HEK293T (cell line): ENCODE measurements at regions not wholly inside any gene's neighbourhood (a gene's known extent, or its start where the extent isn't known, plus 50 kb on each side); places are given as distances from the start of the nearest gene placed in this dataset.

Experiments
- ARNT ChIP-seq: fragments of 450-650 bp; IDR thresholded peaks from 2 replicates; pipeline ENCODE4 v1.6.1; 2017; ENCODE audit warnings: mild to moderate bottlenecking
- BHLHE40 ChIP-seq: fragments of 450-650 bp; IDR thresholded peaks from 2 replicates; pipeline ENCODE4 v1.6.1; 2016; ENCODE audit warnings: mild to moderate bottlenecking, moderate library complexity, borderline replicate concordance
- CTBP1 ChIP-seq: fragments of 450-650 bp; IDR thresholded peaks from 2 replicates; pipeline ENCODE4 v1.6.1; 2016; ENCODE audit warnings: borderline replicate concordance
- ELF4 ChIP-seq: fragments of 450-650 bp; IDR thresholded peaks from 2 replicates; pipeline ENCODE4 v1.6.1; 2017; ENCODE audit warnings: antibody characterized with exemption
- FOXA1 ChIP-seq: fragments of 450-650 bp; IDR thresholded peaks from 2 replicates; pipeline ENCODE4 v1.6.1; 2016; ENCODE audit warnings: mild to moderate bottlenecking
- FOXK2 ChIP-seq: fragments of 450-650 bp; IDR thresholded peaks from 2 replicates; pipeline ENCODE4 v1.6.1; 2016; ENCODE audit warnings: mild to moderate bottlenecking
- FOXM1 ChIP-seq: fragments of 450-650 bp; IDR thresholded peaks from 2 replicates; pipeline ENCODE4 v1.6.1; 2017; ENCODE audit warnings: mild to moderate bottlenecking, borderline replicate concordance
- HDGF ChIP-seq: fragments of 450-650 bp; IDR thresholded peaks from 2 replicates; pipeline ENCODE4 v1.6.1; 2017; ENCODE audit warnings: antibody characterized with exemption, borderline replicate concordance
- LEF1 ChIP-seq: fragments of 450-650 bp; IDR thresholded peaks from 2 replicates; pipeline ENCODE4 v1.6.1; 2017; ENCODE audit warnings: mild to moderate bottlenecking, borderline replicate concordance
- SP1 ChIP-seq: fragments of 450-650 bp; IDR thresholded peaks from 2 replicates; pipeline ENCODE4 v1.6.1; 2017
- SUZ12 ChIP-seq: fragments of 450-650 bp; IDR thresholded peaks from 2 replicates; pipeline ENCODE4 v1.6.1; 2016; ENCODE audit warnings: mild to moderate bottlenecking
- TARDBP ChIP-seq: fragments of 450-650 bp; IDR thresholded peaks from 2 replicates; pipeline ENCODE4 v1.6.1; 2016
- ZNF384 ChIP-seq: fragments of 450-650 bp; IDR thresholded peaks from 2 replicates; pipeline ENCODE4 v1.6.1; 2016

DNA sequence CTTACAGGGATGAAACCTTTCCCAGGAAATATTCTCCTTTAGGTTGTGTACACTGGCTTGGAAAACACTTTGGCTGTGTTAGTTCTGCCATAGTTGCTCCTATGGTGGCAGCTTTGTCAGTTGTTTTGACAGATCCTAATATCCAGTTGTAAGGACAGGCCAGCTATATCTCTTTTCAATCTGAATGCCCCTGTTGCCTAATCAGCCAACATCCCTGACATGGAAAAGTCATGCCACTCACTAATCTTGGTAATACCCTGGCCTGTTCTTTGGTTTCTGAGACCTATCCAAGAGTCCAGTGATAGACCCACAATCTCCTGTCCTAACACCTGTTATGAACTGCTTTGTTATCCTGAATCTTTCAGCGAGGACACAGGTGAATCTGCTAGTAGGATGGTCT is 148.8 kb downstream of the MRPL39 start:
- TF ChIP-seq FOXM1 (no peak), SP1 (no peak), ARNT (no peak), TARDBP (no peak), SUZ12 (no peak), HDGF (no peak), BHLHE40 (no peak), LEF1 (no peak), ZNF384 (no peak), FOXK2 (no peak), ELF4 (no peak), CTBP1 (no peak), FOXA1 (no peak)
